B cell (primary cell): ENCODE measurements at regions not wholly inside any gene's neighbourhood (a gene's known extent, or its start where the extent isn't known, plus 50 kb on each side); places are given as distances from the start of the nearest gene placed in this dataset.

ENCODE experiments used
- ATAC-seq: fragments of 200-7000 bp; cut with Tn5 transposase; one replicate; pipeline ENCODE4 v1.10.0; 2021; ENCODE audit warnings: low read depth, mild to moderate bottlenecking, moderate number of reproducible peaks, moderate library complexity
- CTCF ChIA-PET: fragments of 350-600 bp; sonication (Branson Sonifier 250); formaldehyde crosslinking; loops from one replicate; lab custom pipeline; 2021; ENCODE audit warnings: antibody characterized with exemption, inconsistent platforms; lab: Charles Lee
- POLR2A ChIA-PET: fragments of 350-600 bp; sonication (Branson Sonifier 250); formaldehyde crosslinking; loops from one replicate; lab custom pipeline; 2021; ENCODE audit warnings: antibody characterized with exemption; lab: Charles Lee
- DNase-seq: peaks from one replicate; pipeline ENCODE4 v3.0.0; 2013
- H2AFZ ChIP-seq: 2 replicates; pipeline ENCODE4 v1.6.1; 2012; ENCODE audit warnings: mild to moderate bottlenecking, low read depth, low read length; ENCODE audit not compliant: insufficient read depth, poor library complexity, severe bottlenecking
- H3K27ac ChIP-seq, 2 donors: 1 replicate in 1 of 2; 2 replicates in 1 of 2; pipeline ENCODE4 v1.5.1; 2012 to 2013; ENCODE audit warnings: low read length in 2 of 2, mild to moderate bottlenecking in 2 of 2, moderate library complexity in 1 of 2
- H3K27me3 ChIP-seq, 4 experiments: fragments of 200-600 bp in 1 of 4; sonication (generic) in 1 of 4; replicated peaks in 1 of 4; 1 replicate in 2 of 4; 2 replicates in 2 of 4; pipeline versions ENCODE4 v1.6.1 to v1.7.0; 2013 to 2016; ENCODE audit warnings: low read length in 3 of 4, mild to moderate bottlenecking in 2 of 4, mixed read lengths in 1 of 4, moderate library complexity in 1 of 4; ENCODE audit not compliant: insufficient read depth in 4 of 4, control insufficient read depth in 3 of 4; ENCODE audit errors: control extremely low read depth in 1 of 4
- H3K36me3 ChIP-seq, 2 experiments: replicated peaks in 1 of 2; 1 replicate in 1 of 2; 2 replicates in 1 of 2; pipeline versions ENCODE4 v1.6.1 to v1.7.1; 2013; ENCODE audit warnings: low read length in 1 of 2; ENCODE audit not compliant: insufficient read depth in 2 of 2, control insufficient read depth in 1 of 2; ENCODE audit errors: control extremely low read depth in 1 of 2, extremely low read depth in 1 of 2
- H3K4me1 ChIP-seq, 2 donors: fragments of 200-600 bp in 1 of 2; sonication (generic) in 1 of 2; 1 replicate in 1 of 2; 2 replicates in 1 of 2; pipeline versions ENCODE4 v1.5.1 to v1.6.1; 2013 to 2017; ENCODE audit warnings: low read length in 2 of 2; ENCODE audit not compliant: control insufficient read depth in 2 of 2, insufficient read depth in 2 of 2
- H3K4me2 ChIP-seq: replicated peaks from 2 replicates; pipeline ENCODE3; 2012; ENCODE audit warnings: mild to moderate bottlenecking, low read depth, low read length; ENCODE audit not compliant: poor library complexity, severe bottlenecking
- H3K4me3 ChIP-seq, 5 experiments: fragments of 200-600 bp in 1 of 5; sonication (generic) in 1 of 5; 1 replicate in 3 of 5; 2 replicates in 2 of 5; pipeline versions ENCODE4 v1.5.1 to v1.7.0; 2011 to 2016; ENCODE audit warnings: low read length in 4 of 5, mild to moderate bottlenecking in 4 of 5, low read depth in 2 of 5, control low read depth in 1 of 5, moderate library complexity in 1 of 5; ENCODE audit not compliant: insufficient read depth in 1 of 5; ENCODE audit errors: control extremely low read depth in 1 of 5, extremely low read depth in 1 of 5
- H3K79me2 ChIP-seq: fragments of 200-600 bp; sonication (generic); one replicate; pipeline ENCODE4 v1.6.0; 2016; ENCODE audit warnings: low read length; ENCODE audit not compliant: control insufficient read depth, insufficient read depth
- H3K9ac ChIP-seq: fragments of 200-600 bp; sonication (generic); 2 replicates; pipeline ENCODE4 v1.6.1; 2017; ENCODE audit warnings: mild to moderate bottlenecking, low read length, moderate library complexity
- H3K9me3 ChIP-seq, 3 donors: one replicate each; pipeline versions ENCODE4 v1.6.1 to v1.7.1; 2013; ENCODE audit warnings: low read length in 2 of 3; ENCODE audit not compliant: control insufficient read depth in 2 of 3, insufficient read depth in 1 of 3; ENCODE audit errors: control extremely low read depth in 1 of 3
- H4K20me1 ChIP-seq: 2 replicates; pipeline ENCODE4 v1.6.0; 2012; ENCODE audit warnings: mild to moderate bottlenecking, low read length; ENCODE audit not compliant: insufficient read depth, control insufficient read depth, poor library complexity, severe bottlenecking
- H3K27ac Mint-ChIP-seq: one replicate; pipeline ENCODE4 v1.8.0; 2021; ENCODE audit warnings: mixed read lengths
- H3K27me3 Mint-ChIP-seq: one replicate; pipeline ENCODE4 v1.8.0; 2021; ENCODE audit warnings: mixed read lengths
- H3K4me1 Mint-ChIP-seq: one replicate; pipeline ENCODE4 v1.8.0; 2021; ENCODE audit warnings: mixed read lengths
- H3K4me3 Mint-ChIP-seq: one replicate; pipeline ENCODE4 v1.8.0; 2021; ENCODE audit warnings: mixed read lengths
- H3K9me3 Mint-ChIP-seq: one replicate; pipeline ENCODE4 v1.8.0; 2022; ENCODE audit warnings: mixed read lengths; ENCODE audit not compliant: insufficient read depth
- CTCF ChIP-seq: fragments of 200-600 bp; IDR thresholded peaks from one replicate; pipeline ENCODE4 v1.8.0; 2022; ENCODE audit warnings: antibody characterized with exemption, mild to moderate bottlenecking
- EZH2 ChIP-seq: IDR thresholded peaks from 2 replicates; pipeline ENCODE4 v1.6.1; 2012; ENCODE audit warnings: borderline replicate concordance, low read depth, mild to moderate bottlenecking, moderate library complexity, low read length; ENCODE audit not compliant: insufficient read depth, poor library complexity, severe bottlenecking
- WGBS: methylation state at CpG from one replicate; pipeline ENCODE4 v1.1.5; 2013; ENCODE audit warnings: missing lambda C conversion rate; ENCODE audit not compliant: insufficient coverage; 5-methylcytosine and 5-hydroxymethylcytosine counted together
- intact Hi-C: fragments of 100-400 bp; cut with micrococcal nuclease; formaldehyde crosslinking; loops from one replicate; pipeline ENCODE4 v1.10.0; 2022

GRCh38 chr5:127213231-127213630, 77.4 kb upstream of the MEGF10 start:
- WGBS, result no CpG with 5 or more reads among the region's 2 CpGs
- no peaks in the 10 kb centered on the region for H3K79me2 ChIP-seq
- H3K4me2 ChIP-seq, result no peak overlapping the region
- no peak overlapping the region for H3K4me3 ChIP-seq
- H4K20me1 ChIP-seq, result no peaks in the 10 kb centered on the region
- no peak overlapping the region for H3K9ac ChIP-seq
- H3K27ac ChIP-seq, result no peak overlapping the region
- TF ChIP-seq CTCF, result no peak
- TF ChIP-seq EZH2, result no peak
- intact Hi-C loops, result no loop called here
- DNase-seq (no peak), ATAC-seq (no peak)
- ChIA-PET POLR2A (no interaction called here), CTCF (no interaction called here)
- no peak overlapping the region for H2AFZ ChIP-seq
- H3K9me3 ChIP-seq, result peaks cover 0 to 4% (median 0%) of the 10 kb centered on the region in 3 donors
- Mint-ChIP-seq H3K9me3 (no peaks in the 10 kb centered on the region), H3K4me1 (no peaks in the 10 kb centered on the region), H3K4me3 (no peak overlapping the region), H3K27me3 (peaks cover 3% of the 10 kb centered on the region), H3K27ac (no peak overlapping the region)
- no peaks in the 10 kb centered on the region for H3K36me3 ChIP-seq
- H3K4me1 ChIP-seq, result no peaks in the 10 kb centered on the region
- no peaks in the 10 kb centered on the region for H3K27me3 ChIP-seq

- ChIA-PET CTCF (no interaction called here), POLR2A (no interaction called here)
- H3K4me1 Mint-ChIP-seq, result no peaks in the 10 kb centered on the region
- no CpG with 5 or more reads among the region's 2 CpGs for WGBS
- intact Hi-C loops, result no loop called here
- peaks cover 3% of the 10 kb centered on the region for H3K27me3 Mint-ChIP-seq
- Histone ChIP-seq H3K4me2 (no peak overlapping the region), H3K36me3 (no peaks in the 10 kb centered on the region), H3K4me1 (no peaks in the 10 kb centered on the region), H3K9me3 (peaks cover 0 to 4% (median 0%) of the 10 kb centered on the region in 3 donors), H3K79me2 (no peaks in the 10 kb centered on the region), H3K27me3 (no peaks in the 10 kb centered on the region), H4K20me1 (no peaks in the 10 kb centered on the region), H3K4me3 (no peak overlapping the region), H3K27ac (no peak overlapping the region), H2AFZ (no peak overlapping the region), H3K9ac (no peak overlapping the region)
- ATAC-seq (no peak), DNase-seq (no peak)
- no peak overlapping the region for H3K4me3 Mint-ChIP-seq
- H3K27ac Mint-ChIP-seq, result no peak overlapping the region
- H3K9me3 Mint-ChIP-seq, result no peaks in the 10 kb centered on the region
- TF ChIP-seq CTCF, result no peak
- TF ChIP-seq EZH2, result no peak
Observed at GRCh38 chr5:127216143-127216542, 74.5 kb upstream of the MEGF10 start.
